Fibroblast of skin of right quadriceps (primary cell): ENCODE measurements at regions not wholly inside any gene's neighbourhood (a gene's known extent, or its start where the extent isn't known, plus 50 kb on each side); places are given as distances from the start of the nearest gene placed in this dataset.

ENCODE experiments used
- DNase-seq: peaks from one replicate; pipeline ENCODE4 v3.0.0-alpha.2; 2013

GRCh38 chr7:76149847-76150691 is 51.6 kb upstream of the SRRM3 start:
- no peak for DNase-seq
